ENCODE measurements at regions not wholly inside any gene's neighbourhood (a gene's known extent, or its start where the extent isn't known, plus 50 kb on each side); places are given as distances from the start of the nearest gene placed in this dataset.

GRCh38 chrX:39449352-39449751 lies 648.1 kb downstream of the MID1IP1 start:
- no peak for DNase-seq (ENCODE audit: extremely low read depth, low read depth)
- TF ChIP-seq CTCF (IDR thresholded peaks at IDR 0.05; ENCODE audit: low read depth, low read length): no peak

GRCh38 chrX:39450234-39450977 lies 647.4 kb downstream of the BCOR start:
- DNase-seq (ENCODE audit: extremely low read depth, low read depth): no peak
- no peak for TF ChIP-seq CTCF (IDR thresholded peaks at IDR 0.05; ENCODE audit: low read depth, low read length)

GRCh38 chrX:39451046-39451445 lies 646.7 kb downstream of the BCOR start:
- no peak for DNase-seq (ENCODE audit: extremely low read depth, low read depth)
- no peak for TF ChIP-seq CTCF (IDR thresholded peaks at IDR 0.05; ENCODE audit: low read depth, low read length)

- no peak for DNase-seq (ENCODE audit: extremely low read depth, low read depth)
- no peak for TF ChIP-seq CTCF (IDR thresholded peaks at IDR 0.05; ENCODE audit: low read depth, low read length)
Measured at GRCh38 chrX:39452401-39452800, 645.4 kb downstream of the BCOR start.

GRCh38 chrX:39453889-39454621 lies 643.7 kb downstream of the BCOR start:
- DNase-seq (ENCODE audit: extremely low read depth, low read depth): no peak
- no peak for TF ChIP-seq CTCF (IDR thresholded peaks at IDR 0.05; ENCODE audit: low read depth, low read length)

GRCh38 chrX:39456894-39457604 lies 640.7 kb downstream of the BCOR start:
- no peak for TF ChIP-seq CTCF (IDR thresholded peaks at IDR 0.05; ENCODE audit: low read depth, low read length)
- DNase-seq (ENCODE audit: extremely low read depth, low read depth): no peak

- DNase-seq (ENCODE audit: extremely low read depth, low read depth): no peak
Measured at GRCh38 chrX:39458779-39459178, 639.0 kb downstream of the BCOR start.

More at GRCh38 chrX:39458779-39459178, 639.0 kb downstream of the BCOR start:
- no peak for TF ChIP-seq CTCF (IDR thresholded peaks at IDR 0.05; ENCODE audit: low read depth, low read length)

Data from AG09319 (cell line).